ENCODE measurements at regions not wholly inside any gene's neighbourhood (a gene's known extent, or its start where the extent isn't known, plus 50 kb on each side); places are given as distances from the start of the nearest gene placed in this dataset.
A peak's percentile ranks its signal among the peaks of the same experiment; 100 is the strongest.
"Not testable (repeated sequence)": the region's sequence is repeated elsewhere in the genome, so short reads cannot be mapped to it uniquely, and the experiment has no call there.

DNA sequence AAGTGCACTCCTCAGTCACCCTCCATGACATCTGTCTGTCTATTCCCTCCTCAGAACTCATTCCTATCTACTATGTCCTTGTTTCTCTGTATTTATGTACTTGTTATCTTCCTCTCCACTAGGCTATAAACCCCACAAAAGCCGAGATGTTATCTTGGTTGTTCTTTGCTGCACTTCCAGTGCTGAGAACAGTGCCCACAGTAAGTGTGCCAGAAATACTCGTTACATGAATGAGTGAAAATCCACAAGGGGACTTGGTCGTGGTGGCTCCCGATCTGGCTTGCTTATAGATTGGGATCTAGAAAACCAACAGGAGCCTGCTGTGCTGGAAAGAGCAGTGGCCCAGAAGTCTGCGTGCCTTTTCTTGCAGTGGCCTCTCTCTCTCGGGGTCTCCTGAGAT lies 111.9 kb upstream of the PRMT8 start:
- no peak overlapping the region for H3K27ac ChIP-seq (ENCODE audit: low read depth in 1 of 2, low read length in 1 of 2)
- 48% methylated on average over 6 of the region's 6 CpGs for WGBS
- peaks cover 0 to 4% of the 10 kb centered on the region in 2 donors for H3K27me3 ChIP-seq (ENCODE audit: control insufficient read depth in 2 of 2, insufficient read depth in 1 of 2, low read length in 1 of 2)
- no peak for DNase-seq (ENCODE audit: low read depth in 6 of 9, low spot score in 9 of 9)
- H3K4me3 ChIP-seq (ENCODE audit: low read length in 2 of 2): no peak overlapping the region
- H3K9me3 ChIP-seq (ENCODE audit: control insufficient read depth in 2 of 2, insufficient read depth in 1 of 2, low read length in 1 of 2): peaks cover 0 to 6% of the 10 kb centered on the region in 2 donors
- H3K4me1 ChIP-seq (ENCODE audit: control insufficient read depth in 2 of 2, insufficient read depth in 2 of 2, low read length in 2 of 2): peaks cover 0 to 3% of the 10 kb centered on the region in 2 donors
- no peaks in the 10 kb centered on the region for H3K36me3 ChIP-seq (ENCODE audit: control insufficient read depth in 2 of 2, insufficient read depth in 2 of 2, low read length in 1 of 2)

- Histone ChIP-seq H3K36me3 (ENCODE audit: control insufficient read depth in 2 of 2, insufficient read depth in 2 of 2, low read length in 1 of 2) (no peaks in the 10 kb centered on the region), H3K4me3 (ENCODE audit: low read length in 2 of 2) (no peak overlapping the region), H3K4me1 (ENCODE audit: control insufficient read depth in 2 of 2, insufficient read depth in 2 of 2, low read length in 2 of 2) (peaks cover 0 to 3% of the 10 kb centered on the region in 2 donors), H3K9me3 (ENCODE audit: control insufficient read depth in 2 of 2, insufficient read depth in 1 of 2, low read length in 1 of 2) (peaks cover 0 to 6% of the 10 kb centered on the region in 2 donors), H3K27me3 (ENCODE audit: control insufficient read depth in 2 of 2, insufficient read depth in 1 of 2, low read length in 1 of 2) (peaks cover 0 to 4% of the 10 kb centered on the region in 2 donors), H3K27ac (ENCODE audit: low read depth in 1 of 2, low read length in 1 of 2) (no peak overlapping the region)
- WGBS: 90% methylated on average over 15 of the region's 15 CpGs
- no peak for DNase-seq (ENCODE audit: low read depth in 6 of 9, low spot score in 9 of 9)
These were observed 110.6 kb upstream of the PRMT8 start for GRCh38 chr12:3380200-3381043.

DNA sequence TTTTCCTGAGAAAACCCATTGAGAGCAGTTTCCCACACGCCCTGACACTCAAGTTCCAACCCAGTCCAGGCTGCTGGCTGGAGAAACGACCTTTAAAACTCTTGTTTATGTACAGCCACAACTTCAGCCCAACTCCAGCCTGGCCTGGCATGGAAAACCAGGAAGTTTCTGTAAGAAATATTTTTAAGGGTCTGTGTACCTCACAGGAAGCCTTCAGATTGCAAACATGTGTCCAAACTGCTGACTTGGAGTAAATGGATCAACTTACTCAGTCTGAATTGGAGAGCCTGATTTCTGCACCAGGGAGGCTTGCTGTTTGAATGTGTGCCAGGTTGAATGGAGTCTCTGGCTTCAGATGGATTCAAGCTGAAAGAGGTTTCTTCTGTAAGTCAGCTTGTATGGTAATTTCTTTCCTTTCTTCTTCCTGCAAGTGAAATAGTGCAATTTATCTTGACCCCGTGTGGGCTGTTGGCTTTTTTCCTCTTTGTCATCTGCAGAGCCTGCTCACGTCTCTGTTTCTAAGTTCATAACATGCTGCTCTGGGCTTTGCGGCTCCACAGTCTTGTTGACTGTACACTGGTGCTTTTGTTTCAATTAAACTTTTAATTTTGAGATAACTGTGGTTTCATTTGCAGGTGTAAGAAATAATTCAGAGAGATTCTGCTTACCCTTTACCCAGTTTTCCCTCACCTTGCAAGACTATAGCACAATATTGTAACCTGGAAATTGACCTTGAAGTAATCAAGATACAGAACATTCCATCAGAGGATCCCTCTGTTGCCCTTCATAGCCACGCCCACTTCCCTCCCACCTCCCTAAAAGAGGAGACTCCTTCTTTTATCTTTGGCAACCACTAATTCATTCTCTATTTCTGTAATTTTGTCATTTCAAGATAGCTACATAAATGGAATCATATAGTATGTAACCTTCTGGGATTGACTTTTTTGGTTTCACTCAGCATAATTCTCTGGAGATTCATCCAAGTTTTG lies 109.7 kb upstream of the PRMT8 start:
- WGBS: 50% methylated on average over 6 of the region's 6 CpGs
- Histone ChIP-seq H3K27me3 (ENCODE audit: control insufficient read depth in 2 of 2, insufficient read depth in 1 of 2, low read length in 1 of 2) (peaks cover 0 to 4% of the 10 kb centered on the region in 2 donors), H3K4me3 (ENCODE audit: low read length in 2 of 2) (no peak overlapping the region), H3K36me3 (ENCODE audit: control insufficient read depth in 2 of 2, insufficient read depth in 2 of 2, low read length in 1 of 2) (no peaks in the 10 kb centered on the region), H3K27ac (ENCODE audit: low read depth in 1 of 2, low read length in 1 of 2) (no peak overlapping the region), H3K9me3 (ENCODE audit: control insufficient read depth in 2 of 2, insufficient read depth in 1 of 2, low read length in 1 of 2) (peaks cover 0 to 6% of the 10 kb centered on the region in 2 donors), H3K4me1 (ENCODE audit: control insufficient read depth in 2 of 2, insufficient read depth in 2 of 2, low read length in 2 of 2) (peaks cover 0 to 3% of the 10 kb centered on the region in 2 donors)
- DNase-seq (ENCODE audit: low read depth in 6 of 9, low spot score in 9 of 9): peak in 1 of 9 donors; percentile 12

DNA sequence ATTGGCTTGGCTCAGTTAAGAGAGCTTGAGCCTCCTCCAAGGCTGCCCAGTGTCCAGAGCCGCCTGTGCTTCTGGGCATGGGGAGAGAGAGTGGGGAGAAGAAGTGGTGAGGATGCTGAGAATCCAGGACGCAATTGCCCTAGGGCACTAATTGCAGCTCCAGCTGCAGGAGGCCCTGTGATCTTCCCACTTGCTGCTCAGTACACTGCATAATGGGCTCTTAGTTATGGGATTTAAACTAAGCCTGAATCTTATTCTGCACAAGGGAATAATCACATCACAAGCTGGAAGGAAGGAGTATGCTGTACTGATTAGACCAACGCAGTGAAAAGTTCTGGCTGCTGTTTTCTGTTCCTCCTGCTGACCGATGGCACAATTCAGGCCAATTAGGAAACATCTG lies 101.0 kb upstream of the PRMT8 start:
- no peak overlapping the region for H3K4me3 ChIP-seq (ENCODE audit: low read length in 2 of 2)
- no peaks in the 10 kb centered on the region for H3K4me1 ChIP-seq (ENCODE audit: control insufficient read depth in 2 of 2, insufficient read depth in 2 of 2, low read length in 2 of 2)
- H3K36me3 ChIP-seq (ENCODE audit: control insufficient read depth in 2 of 2, insufficient read depth in 2 of 2, low read length in 1 of 2): no peaks in the 10 kb centered on the region
- H3K9me3 ChIP-seq (ENCODE audit: control insufficient read depth in 2 of 2, insufficient read depth in 1 of 2, low read length in 1 of 2): no peaks in the 10 kb centered on the region
- H3K27me3 ChIP-seq (ENCODE audit: control insufficient read depth in 2 of 2, insufficient read depth in 1 of 2, low read length in 1 of 2): no peaks in the 10 kb centered on the region
- 82% methylated on average over 4 of the region's 4 CpGs for WGBS
- H3K27ac ChIP-seq (ENCODE audit: low read depth in 1 of 2, low read length in 1 of 2): no peak overlapping the region
- no peak for DNase-seq (ENCODE audit: low read depth in 6 of 9, low spot score in 9 of 9)

GRCh38 chr12:3397596-3397995 lies 93.4 kb upstream of the PRMT8 start:
- not testable (repeated sequence) for H3K4me1 ChIP-seq (ENCODE audit: control insufficient read depth in 2 of 2, insufficient read depth in 2 of 2, low read length in 2 of 2); H3K36me3 ChIP-seq (ENCODE audit: control insufficient read depth in 2 of 2, insufficient read depth in 2 of 2, low read length in 1 of 2); H3K27me3 ChIP-seq (ENCODE audit: control insufficient read depth in 2 of 2, insufficient read depth in 1 of 2, low read length in 1 of 2); H3K9me3 ChIP-seq (ENCODE audit: control insufficient read depth in 2 of 2, insufficient read depth in 1 of 2, low read length in 1 of 2); H3K27ac ChIP-seq (ENCODE audit: low read depth in 1 of 2, low read length in 1 of 2); DNase-seq (ENCODE audit: low read depth in 6 of 9, low spot score in 9 of 9); H3K4me3 ChIP-seq (ENCODE audit: low read length in 2 of 2)
- 49% methylated on average over 15 of the region's 16 CpGs for WGBS

DNA sequence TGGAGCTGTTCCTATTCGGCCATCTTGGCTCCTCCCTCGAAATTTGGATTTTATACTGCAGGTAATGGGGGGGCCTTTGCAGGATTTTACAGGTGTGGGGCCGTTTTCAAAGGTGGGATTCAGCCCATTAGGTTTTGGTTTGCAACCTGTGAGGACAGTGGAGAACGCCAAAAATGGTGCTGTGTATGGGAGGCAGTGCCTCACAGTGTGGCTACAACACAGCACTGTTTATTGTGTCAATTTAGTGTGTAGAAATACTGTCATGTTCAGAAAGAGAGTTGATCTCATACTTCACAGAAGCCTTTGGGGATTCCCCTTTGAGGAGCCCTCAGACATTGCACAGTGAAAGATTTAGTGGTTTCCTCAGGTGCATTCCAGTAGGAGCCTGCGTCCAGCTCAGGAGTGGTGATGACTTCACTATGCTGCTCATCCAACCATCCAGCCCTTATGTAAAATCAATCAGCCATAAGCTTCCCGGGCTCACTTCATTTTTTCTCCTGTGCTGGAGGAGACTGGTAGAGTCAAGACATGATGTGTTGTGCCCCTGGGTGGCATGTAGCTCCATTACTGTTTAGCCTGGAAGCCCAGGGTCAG lies 92.7 kb upstream of the PRMT8 start:
- Histone ChIP-seq H3K9me3 (ENCODE audit: control insufficient read depth in 2 of 2, insufficient read depth in 1 of 2, low read length in 1 of 2) (no peaks in the 10 kb centered on the region), H3K4me1 (ENCODE audit: control insufficient read depth in 2 of 2, insufficient read depth in 2 of 2, low read length in 2 of 2) (no peaks in the 10 kb centered on the region), H3K36me3 (ENCODE audit: control insufficient read depth in 2 of 2, insufficient read depth in 2 of 2, low read length in 1 of 2) (no peaks in the 10 kb centered on the region), H3K27ac (ENCODE audit: low read depth in 1 of 2, low read length in 1 of 2) (no peak overlapping the region), H3K4me3 (ENCODE audit: low read length in 2 of 2) (no peak overlapping the region), H3K27me3 (ENCODE audit: control insufficient read depth in 2 of 2, insufficient read depth in 1 of 2, low read length in 1 of 2) (no peaks in the 10 kb centered on the region)
- no peak for DNase-seq (ENCODE audit: low read depth in 6 of 9, low spot score in 9 of 9)
- 89% methylated on average over 6 of the region's 6 CpGs for WGBS

GRCh38 chr12:3405821-3406220 lies 85.2 kb upstream of the PRMT8 start:
- Histone ChIP-seq H3K9me3 (ENCODE audit: control insufficient read depth in 2 of 2, insufficient read depth in 1 of 2, low read length in 1 of 2) (peaks cover 5 to 21% of the 10 kb centered on the region in 2 donors), H3K4me1 (ENCODE audit: control insufficient read depth in 2 of 2, insufficient read depth in 2 of 2, low read length in 2 of 2) (no peaks in the 10 kb centered on the region), H3K4me3 (ENCODE audit: low read length in 2 of 2) (no peak overlapping the region), H3K27ac (ENCODE audit: low read depth in 1 of 2, low read length in 1 of 2) (no peak overlapping the region), H3K27me3 (ENCODE audit: control insufficient read depth in 2 of 2, insufficient read depth in 1 of 2, low read length in 1 of 2) (no peaks in the 10 kb centered on the region), H3K36me3 (ENCODE audit: control insufficient read depth in 2 of 2, insufficient read depth in 2 of 2, low read length in 1 of 2) (no peaks in the 10 kb centered on the region)
- DNase-seq (ENCODE audit: low read depth in 6 of 9, low spot score in 9 of 9): no peak
- 81% methylated on average over 1 of the region's 1 CpG for WGBS

GRCh38 chr12:3407723-3408122 lies 83.3 kb upstream of the PRMT8 start:
- no peaks in the 10 kb centered on the region for H3K4me1 ChIP-seq (ENCODE audit: control insufficient read depth in 2 of 2, insufficient read depth in 2 of 2, low read length in 2 of 2)
- peaks cover 5 to 21% of the 10 kb centered on the region in 2 donors for H3K9me3 ChIP-seq (ENCODE audit: control insufficient read depth in 2 of 2, insufficient read depth in 1 of 2, low read length in 1 of 2)
- H3K27ac ChIP-seq (ENCODE audit: low read depth in 1 of 2, low read length in 1 of 2): no peak overlapping the region
- H3K27me3 ChIP-seq (ENCODE audit: control insufficient read depth in 2 of 2, insufficient read depth in 1 of 2, low read length in 1 of 2): no peaks in the 10 kb centered on the region
- H3K4me3 ChIP-seq (ENCODE audit: low read length in 2 of 2): no peak overlapping the region
- H3K36me3 ChIP-seq (ENCODE audit: control insufficient read depth in 2 of 2, insufficient read depth in 2 of 2, low read length in 1 of 2): no peaks in the 10 kb centered on the region
- WGBS: 98% methylated on average over 1 of the region's 1 CpG
- DNase-seq (ENCODE audit: low read depth in 6 of 9, low spot score in 9 of 9): no peak
